Spleen (tissue), 11 donors: ENCODE measurements at regions not wholly inside any gene's neighbourhood (a gene's known extent, or its start where the extent isn't known, plus 50 kb on each side); places are given as distances from the start of the nearest gene placed in this dataset.

Experiments used
- DNase-seq: peaks from one replicate; pipeline ENCODE4 v3.0.0-alpha.2; 2020
- H3K27ac ChIP-seq, 8 donors: fragments of 200-600 bp; sonication (generic) in 7 of 8; 1 replicate in 4 of 8; 2 replicates in 4 of 8; pipeline versions ENCODE4 v1.5.0 to v1.8.0; 2016 to 2021; ENCODE audit warnings: inconsistent platforms in 4 of 8, mild to moderate bottlenecking in 4 of 8, moderate library complexity in 1 of 8
- H3K27me3 ChIP-seq, 7 donors: fragments of 200-600 bp; sonication (generic) in 6 of 7; replicated peaks in 1 of 7; 1 replicate in 4 of 7; 2 replicates in 3 of 7; pipeline versions ENCODE4 v1.5.0 to v1.8.0; 2016 to 2021; ENCODE audit warnings: inconsistent platforms in 3 of 7, mild to moderate bottlenecking in 1 of 7
- H3K36me3 ChIP-seq, 6 donors: fragments of 200-600 bp; sonication (generic) in 5 of 6; 1 replicate in 4 of 6; 2 replicates in 2 of 6; pipeline versions ENCODE4 v1.5.0 to v1.8.0; 2016 to 2021; ENCODE audit warnings: inconsistent platforms in 2 of 6
- H3K4me1 ChIP-seq, 6 donors: fragments of 200-600 bp; sonication (generic) in 5 of 6; 1 replicate in 3 of 6; 2 replicates in 3 of 6; pipeline versions ENCODE4 v1.5.0 to v1.8.0; 2016 to 2021; ENCODE audit warnings: inconsistent platforms in 3 of 6
- H3K4me3 ChIP-seq, 8 donors: fragments of 200-600 bp; sonication (generic) in 7 of 8; 1 replicate in 4 of 8; 2 replicates in 4 of 8; pipeline versions ENCODE4 v1.5.0 to v1.8.0; 2016 to 2021; ENCODE audit warnings: inconsistent platforms in 4 of 8, mild to moderate bottlenecking in 4 of 8, moderate library complexity in 2 of 8
- H3K9me3 ChIP-seq, 8 donors: fragments of 200-600 bp; sonication (generic) in 7 of 8; 1 replicate in 4 of 8; 2 replicates in 4 of 8; pipeline versions ENCODE4 v1.5.0 to v1.8.0; 2016 to 2021; ENCODE audit warnings: inconsistent platforms in 4 of 8
- POLR2A ChIP-seq, 3 donors: fragments of 450-650 bp; IDR thresholded peaks; one replicate each; pipeline ENCODE4 v1.5.1; 2017; ENCODE audit warnings: antibody characterized with exemption in 3 of 3, mild to moderate bottlenecking in 1 of 3
- POLR2AphosphoS5 ChIP-seq, 3 donors: sonication (generic); formaldehyde crosslinking; IDR thresholded peaks; one replicate each; pipeline ENCODE4 v1.5.1; 2017; ENCODE audit warnings: antibody characterized with exemption in 3 of 3
- WGBS, 5 donors: extraction: QIAGEN DNeasy Blood & Tissue Kit in 3 of 5; methylation state at CpG; one replicate each; pipeline versions ENCODE4 v1.1.5 to v1.1.7; 2013 to 2018; 5-methylcytosine and 5-hydroxymethylcytosine counted together
- intact Hi-C: fragments of 100-400 bp; cut with DNase I; formaldehyde crosslinking; loops from one replicate; pipeline ENCODE4 v1.15.0; 2023; ENCODE audit warnings: low total_unique reads
- TF ChIP-seq, protein P1 (sequence below), 11 experiments: fragments of 200-600 bp in 7 of 11; fragments of 450-650 bp in 4 of 11; sonication (generic) in 4 of 11; IDR thresholded peaks in 8 of 11; conservative IDR thresholded peaks in 3 of 11; 1 replicate in 7 of 11; 2 replicates in 4 of 11; pipeline versions ENCODE4 v1.4.0 to v1.8.0; 2016 to 2021; ENCODE audit warnings: antibody characterized with exemption in 11 of 11, inconsistent platforms in 4 of 11, mild to moderate bottlenecking in 1 of 11
- donor health status: healthy with polysubstance abuse.
- donor health status: DM: no; HTN: no; CAD: no; lungs with moderate emphysema.
- donor health status: DM: no; HTN: no; CAD: no.
- donor health status: Bipolar disorder and iron deficiency.
- donor health status: healthy.
- donor health status: DM: no; HTN: no; CAD: no.
- donor health status: DM: yes; HTN: yes; CAD: no.

DNA sequence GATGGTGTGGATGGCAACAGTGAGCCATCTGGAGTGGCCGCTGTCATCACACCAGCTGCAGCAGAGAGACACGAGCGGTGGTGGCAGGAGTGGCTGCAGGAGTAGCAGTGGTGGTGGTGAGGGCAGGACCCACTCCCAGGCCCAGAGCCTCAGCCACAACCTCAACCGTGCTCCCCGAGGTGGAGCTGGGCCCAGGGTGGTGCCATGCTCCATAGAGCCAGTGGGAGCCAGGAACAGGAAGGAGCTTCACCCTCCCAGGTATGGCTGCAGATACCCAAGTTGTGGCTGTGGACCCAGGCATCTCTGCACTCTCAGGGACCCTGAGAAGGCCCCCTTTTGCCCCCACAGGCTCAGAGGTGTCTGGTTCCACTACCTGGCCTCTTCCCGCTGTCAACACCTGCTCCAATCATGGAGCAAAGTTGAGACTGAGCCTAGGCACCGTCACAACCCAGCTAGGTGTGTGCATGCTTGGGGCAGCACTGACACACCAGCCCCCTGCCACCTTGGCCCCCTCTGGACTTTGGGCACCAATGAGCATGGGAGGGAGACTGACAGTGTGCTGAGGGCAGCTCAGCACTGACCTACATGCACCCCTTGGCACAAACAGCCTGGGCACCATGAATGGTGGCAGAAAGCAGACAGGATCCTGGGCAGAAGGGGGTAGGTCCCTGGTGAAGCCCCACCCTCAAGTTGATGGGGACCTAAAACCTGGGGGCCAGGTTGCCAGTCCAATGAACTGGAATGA lies 188.9 kb downstream of the NDUFA10 start:
- 89 to 96% (median 94%) methylated on average over 6 to 7 of the region's 7 CpGs for WGBS, 5 donors
- peaks cover 0 to 13% (median 10%) of the 10 kb centered on the region in 8 donors for H3K9me3 ChIP-seq

DNA sequence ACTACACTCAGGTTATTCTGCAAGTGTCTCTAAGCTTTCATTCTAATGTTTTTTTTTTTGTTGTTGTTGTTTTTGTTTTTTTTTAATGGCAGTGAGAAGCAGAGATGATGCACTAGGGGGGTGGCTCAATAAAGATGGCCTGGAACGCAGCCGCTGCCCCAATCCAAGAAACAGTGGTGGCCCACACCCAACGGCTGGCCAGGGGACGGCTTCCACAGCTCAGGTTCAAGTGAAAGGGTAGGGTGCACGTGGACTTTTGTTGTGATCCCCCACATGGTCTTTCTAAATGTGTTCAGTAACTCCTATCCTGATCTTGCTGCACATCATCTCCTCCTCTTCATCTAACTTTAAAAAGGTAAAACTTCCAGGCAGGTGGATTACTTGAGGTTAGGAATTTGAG lies 190.1 kb downstream of the NDUFA10 start:
- DNase-seq, result peak; percentile 27
- Histone ChIP-seq H3K27ac (no peak overlapping the region), H3K4me1 (peaks cover 0 to 21% (median 7%) of the 10 kb centered on the region in 6 donors), H3K4me3 (no peak overlapping the region), H3K27me3 (peaks cover 0 to 4% (median 0%) of the 10 kb centered on the region in 7 donors), H3K9me3 (peaks cover 0 to 13% (median 10%) of the 10 kb centered on the region in 8 donors), H3K36me3 (no peaks in the 10 kb centered on the region)
- intact Hi-C loops, result no loop called here
- 90 to 97% (median 90%) methylated on average over 5 of the region's 5 CpGs for WGBS, 5 donors
- no peak for TF ChIP-seq POLR2A (IDR thresholded peaks at IDR 0.05)
- TF ChIP-seq POLR2AphosphoS5 (IDR thresholded peaks at IDR 0.05), result no peak
- TF ChIP-seq, protein P1, sequence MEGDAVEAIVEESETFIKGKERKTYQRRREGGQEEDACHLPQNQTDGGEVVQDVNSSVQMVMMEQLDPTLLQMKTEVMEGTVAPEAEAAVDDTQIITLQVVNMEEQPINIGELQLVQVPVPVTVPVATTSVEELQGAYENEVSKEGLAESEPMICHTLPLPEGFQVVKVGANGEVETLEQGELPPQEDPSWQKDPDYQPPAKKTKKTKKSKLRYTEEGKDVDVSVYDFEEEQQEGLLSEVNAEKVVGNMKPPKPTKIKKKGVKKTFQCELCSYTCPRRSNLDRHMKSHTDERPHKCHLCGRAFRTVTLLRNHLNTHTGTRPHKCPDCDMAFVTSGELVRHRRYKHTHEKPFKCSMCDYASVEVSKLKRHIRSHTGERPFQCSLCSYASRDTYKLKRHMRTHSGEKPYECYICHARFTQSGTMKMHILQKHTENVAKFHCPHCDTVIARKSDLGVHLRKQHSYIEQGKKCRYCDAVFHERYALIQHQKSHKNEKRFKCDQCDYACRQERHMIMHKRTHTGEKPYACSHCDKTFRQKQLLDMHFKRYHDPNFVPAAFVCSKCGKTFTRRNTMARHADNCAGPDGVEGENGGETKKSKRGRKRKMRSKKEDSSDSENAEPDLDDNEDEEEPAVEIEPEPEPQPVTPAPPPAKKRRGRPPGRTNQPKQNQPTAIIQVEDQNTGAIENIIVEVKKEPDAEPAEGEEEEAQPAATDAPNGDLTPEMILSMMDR (IDR thresholded peaks at IDR 0.05 in 8 of 11, conservative IDR thresholded peaks at IDR 0.05 in 3 of 11), result no peak

More for the DNA sequence above, 188.9 kb downstream of the NDUFA10 start:
- no peak overlapping the region for H3K27ac ChIP-seq
- peaks cover 0 to 4% (median 0%) of the 10 kb centered on the region in 7 donors for H3K27me3 ChIP-seq
- peaks cover 0 to 10% (median 0%) of the 10 kb centered on the region in 6 donors for H3K4me1 ChIP-seq
- H3K4me3 ChIP-seq, result no peak overlapping the region
- TF ChIP-seq POLR2A (IDR thresholded peaks at IDR 0.05) (no peak), POLR2AphosphoS5 (IDR thresholded peaks at IDR 0.05) (no peak)
- TF ChIP-seq, protein P1 (IDR thresholded peaks at IDR 0.05 in 8 of 11, conservative IDR thresholded peaks at IDR 0.05 in 3 of 11), result no peak
- H3K36me3 ChIP-seq, result no peaks in the 10 kb centered on the region
- peak; percentile 62 for DNase-seq
- intact Hi-C loops, result no loop called here

DNA sequence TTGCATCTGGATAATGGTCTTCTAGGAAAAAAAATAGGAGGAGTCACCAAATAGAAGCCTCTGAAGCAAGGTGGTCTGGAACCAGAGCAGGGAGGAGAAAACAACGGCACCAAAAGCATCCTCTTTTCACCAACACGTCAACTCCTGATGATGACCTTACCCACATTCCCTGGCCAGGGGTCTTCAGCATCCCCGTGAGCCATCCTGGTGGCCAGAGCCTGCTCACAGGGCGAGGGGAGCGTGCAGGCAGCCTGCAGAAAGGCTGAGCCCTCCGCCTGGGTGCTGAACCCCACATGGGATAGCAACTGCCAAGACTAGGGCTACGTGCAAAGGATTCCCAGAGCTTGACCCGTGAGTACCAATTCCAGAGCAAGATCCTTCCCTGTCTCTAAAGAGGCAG lies 191.0 kb downstream of the NDUFA10 start:
- intact Hi-C loops, result no loop called here
- Histone ChIP-seq H3K4me1 (peaks cover 0 to 23% (median 7%) of the 10 kb centered on the region in 6 donors), H3K4me3 (no peak overlapping the region), H3K27ac (no peak overlapping the region), H3K36me3 (no peaks in the 10 kb centered on the region), H3K27me3 (peaks cover 0 to under 1% (median 0%) of the 10 kb centered on the region in 7 donors), H3K9me3 (peaks cover 0 to 13% (median 10%) of the 10 kb centered on the region in 8 donors)
- no peak for DNase-seq
- TF ChIP-seq POLR2AphosphoS5 (IDR thresholded peaks at IDR 0.05), result no peak
- TF ChIP-seq, protein P1 (IDR thresholded peaks at IDR 0.05 in 8 of 11, conservative IDR thresholded peaks at IDR 0.05 in 3 of 11), result no peak
- TF ChIP-seq POLR2A (IDR thresholded peaks at IDR 0.05), result no peak
- WGBS, 5 donors, result 84 to 96% (median 92%) methylated on average over 8 of the region's 8 CpGs
